HEK293T (cell line): ENCODE measurements at regions not wholly inside any gene's neighbourhood (a gene's known extent, or its start where the extent isn't known, plus 50 kb on each side); places are given as distances from the start of the nearest gene placed in this dataset.

Experiments used
- CTBP1 ChIP-seq: fragments of 450-650 bp; IDR thresholded peaks from 2 replicates; pipeline ENCODE4 v1.6.1; 2016; ENCODE audit warnings: borderline replicate concordance
- FOXA1 ChIP-seq: fragments of 450-650 bp; IDR thresholded peaks from 2 replicates; pipeline ENCODE4 v1.6.1; 2016; ENCODE audit warnings: mild to moderate bottlenecking
- NFRKB ChIP-seq: fragments of 450-650 bp; IDR thresholded peaks from 2 replicates; pipeline ENCODE4 v1.6.1; 2016; ENCODE audit warnings: mild to moderate bottlenecking, moderate library complexity
- SP1 ChIP-seq: fragments of 450-650 bp; IDR thresholded peaks from 2 replicates; pipeline ENCODE4 v1.6.1; 2017
- SUZ12 ChIP-seq: fragments of 450-650 bp; IDR thresholded peaks from 2 replicates; pipeline ENCODE4 v1.6.1; 2016; ENCODE audit warnings: mild to moderate bottlenecking

DNA sequence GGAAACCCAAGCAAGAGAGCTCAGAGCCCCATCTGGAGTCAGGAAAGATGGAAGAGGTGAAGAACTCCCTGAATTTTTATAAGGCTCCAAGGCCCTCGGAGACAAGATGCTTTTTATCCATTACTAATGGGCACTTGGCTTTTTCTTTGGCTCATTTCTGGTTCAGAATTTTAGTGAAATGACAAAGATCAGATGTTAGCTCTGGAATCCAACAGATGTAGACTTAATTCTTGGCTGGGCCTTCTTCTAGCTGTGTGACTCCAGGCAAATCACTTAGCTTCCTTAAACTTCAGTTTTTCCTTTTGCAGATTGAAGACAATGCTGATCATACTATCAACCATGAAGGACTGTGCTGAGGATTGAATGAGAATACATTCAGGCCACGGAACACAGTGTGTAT lies 85.2 kb downstream of the HRH4 start:
- TF ChIP-seq NFRKB (no peak), CTBP1 (no peak), SP1 (no peak), FOXA1 (no peak), SUZ12 (no peak)
